HepG2 (cell line): ENCODE measurements at regions not wholly inside any gene's neighbourhood (a gene's known extent, or its start where the extent isn't known, plus 50 kb on each side); places are given as distances from the start of the nearest gene placed in this dataset.

Source experiments
- ATAC-seq: fragments of 200-7000 bp; cut with Tn5 transposase; 3 replicates; pipeline ENCODE4 v1.9.1; 2020; ENCODE audit warnings: mild to moderate bottlenecking, moderate library complexity
- BruUV-seq: library from RNA; stranded (reverse); fragments of 400-500 nt; replicated peaks from 2 replicates; lab custom pipeline; 2021; lab: Mats Ljungman, UMichigan
- CTCF ChIA-PET: fragments of 300-600 bp; formaldehyde crosslinking; extraction: SDS; loops from one replicate; lab custom pipeline; 2021; ENCODE audit warnings: low total read pairs, inconsistent platforms, low intra/inter-chr PET ratio; lab: Yijun Ruan, JAX
- POLR2A ChIA-PET: fragments of 350-600 bp; sonication (Branson Sonifier 250); formaldehyde crosslinking; loops from one replicate; lab custom pipeline; 2020; ENCODE audit warnings: antibody characterized with exemption, inconsistent platforms; lab: Yijun Ruan, JAX
- DNase-seq: peaks from one replicate; pipeline ENCODE4 v3.0.0-alpha.2; 2015; ENCODE audit warnings: low spot score
- FAIRE-seq: peaks from 3 replicates; lab custom pipeline; 2011; peaks lifted over from hg19 to GRCh38; lab: Jason Lieb, UNC
- H2AFZ ChIP-seq: one replicate; pipeline ENCODE4 v1.6.1; 2011; ENCODE audit warnings: low read length, inconsistent platforms
- H3K27ac ChIP-seq: fragments of 300-600 bp; 3 replicates; pipeline ENCODE4 v1.8.0; 2011; ENCODE audit warnings: mixed run types, mild to moderate bottlenecking, mixed read lengths, low read length, inconsistent platforms; ENCODE audit not compliant: insufficient read depth; ENCODE audit errors: extremely low read length
- H3K27me3 ChIP-seq, 2 experiments: fragments of 200-600 bp in 1 of 2; 2 replicates in 1 of 2; 3 replicates in 1 of 2; pipeline versions ENCODE4 v1.6.0 to v1.8.0; 2011; ENCODE audit warnings: low read length in 2 of 2, mild to moderate bottlenecking in 2 of 2, moderate library complexity in 2 of 2, inconsistent platforms in 1 of 2; ENCODE audit not compliant: insufficient read depth in 2 of 2, control insufficient read depth in 1 of 2
- H3K36me3 ChIP-seq, 2 experiments: fragments of 200-600 bp in 1 of 2; replicated peaks in 1 of 2; 2 replicates in 1 of 2; 3 replicates in 1 of 2; pipeline versions ENCODE4 v1.5.1 to v1.8.0; 2011; ENCODE audit warnings: low read length in 2 of 2, inconsistent platforms in 1 of 2; ENCODE audit not compliant: insufficient read depth in 2 of 2, control insufficient read depth in 1 of 2
- H3K4me1 ChIP-seq: 2 replicates; pipeline ENCODE4 v1.5.1; 2012; ENCODE audit warnings: low read length, inconsistent platforms; ENCODE audit not compliant: insufficient read depth
- H3K4me2 ChIP-seq: 2 replicates; pipeline ENCODE4 v1.6.0; 2011; ENCODE audit warnings: low read depth, low read length, inconsistent platforms
- H3K4me3 ChIP-seq, 3 experiments: fragments of 200-600 bp in 1 of 3; sonication (generic), shearing (Covaris generic) in 1 of 3; replicated peaks in 1 of 3; 2 replicates each; pipeline ENCODE4 v1.5.1; 2011 to 2016; ENCODE audit warnings: low read length in 3 of 3, inconsistent platforms in 2 of 3, low read depth in 2 of 3, mild to moderate bottlenecking in 2 of 3, control low read depth in 1 of 3, mixed read lengths in 1 of 3; ENCODE audit not compliant: insufficient read depth in 1 of 3
- H3K79me2 ChIP-seq: one replicate; pipeline ENCODE4 v1.6.1; 2011; ENCODE audit warnings: low read length, inconsistent platforms; ENCODE audit not compliant: insufficient read depth
- H3K9ac ChIP-seq: 2 replicates; pipeline ENCODE4 v1.6.0; 2011; ENCODE audit warnings: mild to moderate bottlenecking, low read depth, low read length, inconsistent platforms; ENCODE audit not compliant: insufficient read depth
- H3K9me3 ChIP-seq: 2 replicates; pipeline ENCODE4 v1.5.1; 2012; ENCODE audit warnings: mild to moderate bottlenecking, low read length
- H4K20me1 ChIP-seq: 2 replicates; pipeline ENCODE4 v1.6.0; 2011; ENCODE audit warnings: inconsistent platforms, mild to moderate bottlenecking, low read length, moderate library complexity; ENCODE audit not compliant: insufficient read depth
- AHR ChIP-seq: IDR thresholded peaks from 2 replicates; pipeline ENCODE4 v1.6.1; 2018; ENCODE audit warnings: missing genetic modification reagents, missing compliant biosample characterization
- ARHGAP35 ChIP-seq: sonication (generic); formaldehyde crosslinking; IDR thresholded peaks from 2 replicates; pipeline ENCODE4 v1.9.0; 2022; ENCODE audit warnings: mild to moderate bottlenecking, inconsistent platforms, moderate library complexity, missing genetic modification reagents, borderline replicate concordance
- NR2F1 ChIP-seq, 2 experiments: fragments of 450-650 bp in 1 of 2; formaldehyde crosslinking in 1 of 2; IDR thresholded peaks; 2 replicates each; pipeline versions ENCODE4 v1.5.0 to v1.6.1; 2016 to 2020; ENCODE audit warnings: mild to moderate bottlenecking in 1 of 2, missing compliant biosample characterization in 1 of 2, missing genetic modification reagents in 1 of 2, moderate library complexity in 1 of 2
- SNAPC2 ChIP-seq: sonication (generic); formaldehyde crosslinking; IDR thresholded peaks from 2 replicates; pipeline ENCODE4 v1.8.1; 2022; ENCODE audit warnings: mild to moderate bottlenecking, missing genetic modification reagents
- SOX13 ChIP-seq, 3 experiments: fragments of 450-650 bp in 1 of 3; sonication (generic) in 1 of 3; formaldehyde crosslinking in 1 of 3; IDR thresholded peaks in 2 of 3; conservative IDR thresholded peaks in 1 of 3; 2 replicates each; pipeline versions ENCODE4 v1.5.0 to v1.6.1; 2016 to 2020; ENCODE audit warnings: antibody characterized with exemption in 1 of 3, mild to moderate bottlenecking in 1 of 3, missing compliant biosample characterization in 1 of 3, missing genetic modification reagents in 1 of 3, moderate library complexity in 1 of 3
- TAF15 ChIP-seq: fragments of 200-400 bp; formaldehyde crosslinking; IDR thresholded peaks from one replicate; pipeline ENCODE4 v1.6.1; 2018; ENCODE audit warnings: mild to moderate bottlenecking, low read depth, low read length; ENCODE audit not compliant: poor library complexity, severe bottlenecking
- ZNF331 ChIP-seq: sonication (generic); formaldehyde crosslinking; IDR thresholded peaks from 2 replicates; pipeline ENCODE4 v1.4.0; 2020; ENCODE audit warnings: missing genetic modification reagents
- ZNF513 ChIP-seq: sonication (generic); formaldehyde crosslinking; conservative IDR thresholded peaks from 2 replicates; pipeline ENCODE4 v1.5.0; 2020; ENCODE audit warnings: missing genetic modification reagents
- ZNF674 ChIP-seq: sonication (generic); formaldehyde crosslinking; IDR thresholded peaks from 2 replicates; pipeline ENCODE4 v1.5.0; 2020; ENCODE audit warnings: low read depth, mild to moderate bottlenecking, missing genetic modification reagents
- WGBS: methylation state at CpG from one replicate; pipeline ENCODE4 v1.1.6; 2017; ENCODE audit warnings: low lambda C conversion rate; 5-methylcytosine and 5-hydroxymethylcytosine counted together
- in situ Hi-C: cut with HindIII; loops from 2 replicates; pipeline ENCODE4 v1.10.0; 2017; ENCODE audit warnings: low pct_unique_long_range_greater_than_20kb; ENCODE audit not compliant: extremely low pct_ligation_motif_present
- intact Hi-C: fragments of 100-400 bp; cut with micrococcal nuclease; formaldehyde crosslinking; loops from one replicate; pipeline ENCODE4 v1.10.0; 2022; ENCODE audit not compliant: unreplicated experiment
- TF ChIP-seq, protein P1 (sequence below): sonication (generic); formaldehyde crosslinking; IDR thresholded peaks from 2 replicates; pipeline ENCODE4 v1.4.0; 2020; ENCODE audit warnings: mild to moderate bottlenecking, missing genetic modification reagents
- TF ChIP-seq, protein P2 (sequence below): sonication (generic); formaldehyde crosslinking; IDR thresholded peaks from 2 replicates; pipeline ENCODE4 v1.5.0; 2020; ENCODE audit warnings: mild to moderate bottlenecking, missing genetic modification reagents

GRCh38 chr9:88321764-88322163, 66.5 kb upstream of the SPIN1 start:
- H2AFZ ChIP-seq, result no peak overlapping the region
- 46% methylated on average over 4 of the region's 4 CpGs for WGBS
- H3K9ac ChIP-seq, result no peak overlapping the region
- ChIA-PET POLR2A (no interaction called here), CTCF (no interaction called here)
- H3K36me3 ChIP-seq, result no peaks in the 10 kb centered on the region
- H3K4me2 ChIP-seq, result no peak overlapping the region
- H3K9me3 ChIP-seq, result no peaks in the 10 kb centered on the region
- intact Hi-C loops (no loop called here), in situ Hi-C loops (no loop called here)
- ATAC-seq (no peak), DNase-seq (no peak), FAIRE-seq (no peak)
- TF ChIP-seq, protein P1, sequence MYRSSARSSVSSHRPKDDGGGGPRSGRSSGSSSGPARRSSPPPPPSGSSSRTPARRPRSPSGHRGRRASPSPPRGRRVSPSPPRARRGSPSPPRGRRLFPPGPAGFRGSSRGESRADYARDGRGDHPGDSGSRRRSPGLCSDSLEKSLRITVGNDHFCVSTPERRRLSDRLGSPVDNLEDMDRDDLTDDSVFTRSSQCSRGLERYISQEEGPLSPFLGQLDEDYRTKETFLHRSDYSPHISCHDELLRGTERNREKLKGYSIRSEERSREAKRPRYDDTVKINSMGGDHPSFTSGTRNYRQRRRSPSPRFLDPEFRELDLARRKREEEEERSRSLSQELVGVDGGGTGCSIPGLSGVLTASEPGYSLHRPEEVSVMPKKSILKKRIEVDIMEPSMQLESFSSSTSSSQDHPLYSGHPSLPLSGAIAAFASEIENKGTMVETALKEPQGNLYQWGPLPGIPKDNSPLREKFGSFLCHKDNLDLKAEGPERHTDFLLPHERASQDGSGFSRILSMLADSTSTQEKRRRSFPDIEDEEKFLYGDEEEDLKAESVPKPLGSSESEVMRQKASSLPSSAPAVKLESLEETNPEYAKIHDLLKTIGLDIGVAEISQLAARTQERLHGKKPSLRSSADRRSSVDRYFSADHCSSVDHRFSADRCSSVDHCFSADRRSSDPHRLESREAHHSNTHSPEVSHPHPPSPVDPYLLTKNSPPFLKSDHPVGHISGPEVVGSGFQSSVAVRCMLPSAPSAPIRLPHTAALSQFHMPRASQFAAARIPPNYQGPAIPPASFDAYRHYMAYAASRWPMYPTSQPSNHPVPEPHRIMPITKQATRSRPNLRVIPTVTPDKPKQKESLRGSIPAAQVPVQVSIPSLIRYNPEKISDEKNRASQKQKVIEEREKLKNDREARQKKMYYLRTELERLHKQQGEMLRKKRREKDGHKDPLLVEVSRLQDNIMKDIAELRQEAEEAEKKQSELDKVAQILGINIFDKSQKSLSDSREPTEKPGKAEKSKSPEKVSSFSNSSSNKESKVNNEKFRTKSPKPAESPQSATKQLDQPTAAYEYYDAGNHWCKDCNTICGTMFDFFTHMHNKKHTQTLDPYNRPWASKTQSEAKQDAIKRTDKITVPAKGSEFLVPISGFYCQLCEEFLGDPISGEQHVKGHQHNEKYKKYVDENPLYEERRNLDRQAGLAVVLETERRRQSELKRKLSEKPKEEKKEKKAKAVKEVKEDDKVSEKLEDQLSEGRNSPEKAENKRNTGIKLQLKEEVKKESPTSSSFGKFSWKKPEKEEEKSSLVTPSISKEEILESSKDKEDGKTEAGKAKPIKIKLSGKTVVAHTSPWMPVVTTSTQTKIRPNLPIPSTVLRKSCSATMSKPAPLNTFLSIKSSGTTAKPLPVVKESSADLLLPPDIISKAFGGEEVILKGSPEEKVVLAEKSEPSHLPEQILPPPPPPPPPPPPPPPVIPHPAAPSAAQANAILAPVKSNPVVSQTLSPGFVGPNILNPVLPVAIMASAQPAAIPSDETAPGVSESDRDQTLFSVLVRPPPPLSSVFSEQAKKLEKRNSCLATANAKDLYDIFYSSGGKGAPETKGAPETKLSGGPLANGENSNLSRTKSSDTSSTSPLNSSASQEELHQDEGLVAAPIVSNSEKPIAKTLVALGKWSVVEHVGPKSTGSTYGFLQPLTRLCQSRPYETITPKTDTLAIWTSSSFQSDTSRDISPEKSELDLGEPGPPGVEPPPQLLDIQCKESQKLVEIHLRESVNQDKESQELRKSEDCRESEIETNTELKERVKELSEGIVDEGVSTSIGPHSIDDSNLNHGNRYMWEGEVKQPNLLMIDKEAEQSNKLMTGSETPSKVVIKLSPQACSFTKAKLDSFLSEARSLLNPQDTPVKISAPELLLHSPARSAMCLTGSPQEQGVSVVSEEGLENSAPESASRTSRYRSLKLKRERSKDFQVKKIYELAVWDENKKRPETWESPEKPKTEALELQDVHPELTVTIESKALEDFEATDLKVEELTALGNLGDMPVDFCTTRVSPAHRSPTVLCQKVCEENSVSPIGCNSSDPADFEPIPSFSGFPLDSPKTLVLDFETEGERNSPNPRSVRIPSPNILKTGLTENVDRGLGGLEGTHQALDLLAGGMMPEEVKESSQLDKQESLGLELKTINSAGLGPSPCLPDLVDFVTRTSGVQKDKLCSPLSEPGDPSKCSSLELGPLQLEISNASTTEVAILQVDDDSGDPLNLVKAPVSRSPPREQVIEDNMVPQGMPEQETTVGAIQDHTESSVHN (CRISPR knock-in tag), result no peak
- no peak for TF ChIP-seq ARHGAP35 (CRISPR knock-in tag)
- no peak for TF ChIP-seq TAF15
- no peak for TF ChIP-seq NR2F1 (CRISPR knock-in tag; IDR thresholded peaks at IDR 0.05)
- no peak for TF ChIP-seq ZNF331 (CRISPR knock-in tag)
- TF ChIP-seq, protein P2, sequence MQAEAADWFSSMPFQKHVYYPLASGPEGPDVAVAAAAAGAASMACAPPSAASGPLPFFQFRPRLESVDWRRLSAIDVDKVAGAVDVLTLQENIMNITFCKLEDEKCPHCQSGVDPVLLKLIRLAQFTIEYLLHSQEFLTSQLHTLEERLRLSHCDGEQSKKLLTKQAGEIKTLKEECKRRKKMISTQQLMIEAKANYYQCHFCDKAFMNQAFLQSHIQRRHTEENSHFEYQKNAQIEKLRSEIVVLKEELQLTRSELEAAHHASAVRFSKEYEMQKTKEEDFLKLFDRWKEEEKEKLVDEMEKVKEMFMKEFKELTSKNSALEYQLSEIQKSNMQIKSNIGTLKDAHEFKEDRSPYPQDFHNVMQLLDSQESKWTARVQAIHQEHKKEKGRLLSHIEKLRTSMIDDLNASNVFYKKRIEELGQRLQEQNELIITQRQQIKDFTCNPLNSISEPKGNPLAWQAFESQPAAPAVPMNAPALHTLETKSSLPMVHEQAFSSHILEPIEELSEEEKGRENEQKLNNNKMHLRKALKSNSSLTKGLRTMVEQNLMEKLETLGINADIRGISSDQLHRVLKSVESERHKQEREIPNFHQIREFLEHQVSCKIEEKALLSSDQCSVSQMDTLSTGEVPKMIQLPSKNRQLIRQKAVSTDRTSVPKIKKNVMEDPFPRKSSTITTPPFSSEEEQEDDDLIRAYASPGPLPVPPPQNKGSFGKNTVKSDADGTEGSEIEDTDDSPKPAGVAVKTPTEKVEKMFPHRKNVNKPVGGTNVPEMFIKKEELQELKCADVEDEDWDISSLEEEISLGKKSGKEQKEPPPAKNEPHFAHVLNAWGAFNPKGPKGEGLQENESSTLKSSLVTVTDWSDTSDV (CRISPR knock-in tag), result no peak
- TF ChIP-seq SOX13 (IDR thresholded peaks at IDR 0.05), result no peak
- TF ChIP-seq SOX13 (CRISPR knock-in tag; conservative IDR thresholded peaks at IDR 0.05 in 1 of 2, IDR thresholded peaks at IDR 0.05 in 1 of 2), result no peak
- no peak for TF ChIP-seq SNAPC2 (CRISPR knock-in tag)
- no peak for TF ChIP-seq ZNF674 (CRISPR knock-in tag)
- no peak for TF ChIP-seq AHR (CRISPR knock-in tag)
- no peak for TF ChIP-seq ZNF513 (CRISPR knock-in tag)
- H3K4me3 ChIP-seq, result no peak overlapping the region
- H3K4me1 ChIP-seq, result no peaks in the 10 kb centered on the region
- no TSS peak for BruUV-seq
- H4K20me1 ChIP-seq, result no peaks in the 10 kb centered on the region
- peaks cover 0 to 12% of the 10 kb centered on the region in 2 experiments; a peak in 2 of 5 replicates for H3K27me3 ChIP-seq
- H3K79me2 ChIP-seq, result no peaks in the 10 kb centered on the region
- no peak overlapping the region for H3K27ac ChIP-seq
